ENCODE measurements at regions not wholly inside any gene's neighbourhood (a gene's known extent, or its start where the extent isn't known, plus 50 kb on each side); places are given as distances from the start of the nearest gene placed in this dataset.

DNA sequence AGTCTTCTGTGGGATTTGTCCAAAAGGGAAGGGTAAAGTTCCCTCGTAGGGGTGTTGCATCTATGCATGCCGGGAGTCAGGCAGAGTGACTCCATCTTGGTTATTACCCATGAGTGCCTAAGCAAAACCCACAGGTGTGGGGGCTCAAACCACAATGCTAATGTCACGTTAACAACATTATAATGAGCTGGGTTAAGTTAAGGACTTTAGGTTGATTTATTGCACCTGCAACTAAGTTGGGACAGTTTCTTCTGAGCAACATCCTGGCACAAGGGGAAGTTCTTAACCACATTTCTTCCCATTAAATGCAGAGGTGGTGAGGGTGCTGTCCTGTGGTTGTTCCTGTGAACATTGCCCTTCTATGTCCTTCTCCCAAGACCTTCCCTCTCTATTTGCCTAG lies 1596.8 kb upstream of the SLC39A10 start:
- TF ChIP-seq, protein P1, sequence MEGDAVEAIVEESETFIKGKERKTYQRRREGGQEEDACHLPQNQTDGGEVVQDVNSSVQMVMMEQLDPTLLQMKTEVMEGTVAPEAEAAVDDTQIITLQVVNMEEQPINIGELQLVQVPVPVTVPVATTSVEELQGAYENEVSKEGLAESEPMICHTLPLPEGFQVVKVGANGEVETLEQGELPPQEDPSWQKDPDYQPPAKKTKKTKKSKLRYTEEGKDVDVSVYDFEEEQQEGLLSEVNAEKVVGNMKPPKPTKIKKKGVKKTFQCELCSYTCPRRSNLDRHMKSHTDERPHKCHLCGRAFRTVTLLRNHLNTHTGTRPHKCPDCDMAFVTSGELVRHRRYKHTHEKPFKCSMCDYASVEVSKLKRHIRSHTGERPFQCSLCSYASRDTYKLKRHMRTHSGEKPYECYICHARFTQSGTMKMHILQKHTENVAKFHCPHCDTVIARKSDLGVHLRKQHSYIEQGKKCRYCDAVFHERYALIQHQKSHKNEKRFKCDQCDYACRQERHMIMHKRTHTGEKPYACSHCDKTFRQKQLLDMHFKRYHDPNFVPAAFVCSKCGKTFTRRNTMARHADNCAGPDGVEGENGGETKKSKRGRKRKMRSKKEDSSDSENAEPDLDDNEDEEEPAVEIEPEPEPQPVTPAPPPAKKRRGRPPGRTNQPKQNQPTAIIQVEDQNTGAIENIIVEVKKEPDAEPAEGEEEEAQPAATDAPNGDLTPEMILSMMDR (IDR thresholded peaks at IDR 0.05; ENCODE audit: low read depth, low read length), result no peak
- TF ChIP-seq EZH2phosphoT487 (IDR thresholded peaks at IDR 0.05; ENCODE audit: low read depth), result no peak
